ENCODE measurements at regions not wholly inside any gene's neighbourhood (a gene's known extent, or its start where the extent isn't known, plus 50 kb on each side); places are given as distances from the start of the nearest gene placed in this dataset.

GRCh38 chr14:98393527-98393926 lies 878.5 kb downstream of the BCL11B start:
- TF ChIP-seq CTCF (conservative IDR thresholded peaks at IDR 0.05; ENCODE audit: low read depth, low read length) (no peak), BHLHE40 (IDR thresholded peaks at IDR 0.05; ENCODE audit: low read depth, low read length) (no peak), POLR2A (IDR thresholded peaks at IDR 0.05; ENCODE audit: low read depth, low read length) (no peak)

Measured in IMR-90 (cell line).